H9 (cell line): ENCODE measurements at regions not wholly inside any gene's neighbourhood (a gene's known extent, or its start where the extent isn't known, plus 50 kb on each side); places are given as distances from the start of the nearest gene placed in this dataset.

Source experiments
- DNase-seq: peaks from one replicate; pipeline ENCODE4 v3.0.0-alpha.2; 2017
- H2AFZ ChIP-seq: one replicate; pipeline ENCODE4 v1.6.1; 2013; ENCODE audit warnings: mild to moderate bottlenecking, low read length, control low read depth, moderate library complexity
- H2AK5ac ChIP-seq: 2 replicates; pipeline ENCODE4 v1.6.1; 2013; ENCODE audit warnings: low read length, control low read depth, mixed read lengths; ENCODE audit not compliant: insufficient read length
- H2BK120ac ChIP-seq: one replicate; pipeline ENCODE4 v1.6.1; 2013; ENCODE audit warnings: low read depth, mild to moderate bottlenecking, low read length, control low read depth, inconsistent platforms; ENCODE audit not compliant: poor library complexity, severe bottlenecking
- H2BK12ac ChIP-seq: 2 replicates; pipeline ENCODE4 v1.6.1; 2013; ENCODE audit warnings: low read length, control low read depth, mixed read lengths, low read depth; ENCODE audit not compliant: insufficient read length
- H2BK15ac ChIP-seq: 2 replicates; pipeline ENCODE4 v1.6.1; 2013; ENCODE audit warnings: low read depth, low read length, control low read depth
- H2BK20ac ChIP-seq: one replicate; pipeline ENCODE4 v1.6.1; 2013; ENCODE audit warnings: low read depth, mild to moderate bottlenecking, low read length, control low read depth, inconsistent platforms; ENCODE audit not compliant: poor library complexity, severe bottlenecking
- H2BK5ac ChIP-seq: 2 replicates; pipeline ENCODE4 v1.6.1; 2013; ENCODE audit warnings: low read length, control low read depth, mixed read lengths; ENCODE audit not compliant: insufficient read length
- H3K14ac ChIP-seq: 2 replicates; pipeline ENCODE4 v1.6.1; 2013; ENCODE audit warnings: low read length, control low read depth; ENCODE audit not compliant: insufficient read depth
- H3K18ac ChIP-seq: 2 replicates; pipeline ENCODE4 v1.6.1; 2013; ENCODE audit warnings: low read depth, mild to moderate bottlenecking, mixed read lengths, low read length, control low read depth; ENCODE audit not compliant: insufficient read length
- H3K23ac ChIP-seq: 2 replicates; pipeline ENCODE4 v1.6.1; 2013; ENCODE audit warnings: low read length, control low read depth, mixed read lengths, low read depth; ENCODE audit not compliant: insufficient read length
- H3K23me2 ChIP-seq: 2 replicates; pipeline ENCODE4 v1.6.1; 2013; ENCODE audit warnings: low read depth, mild to moderate bottlenecking, mixed read lengths, low read length, control low read depth; ENCODE audit not compliant: insufficient read length, poor library complexity, severe bottlenecking
- H3K27ac ChIP-seq: 2 replicates; pipeline ENCODE4 v1.5.1; 2013; ENCODE audit warnings: low read length, control low read depth, mixed read lengths, low read depth; ENCODE audit not compliant: insufficient read length
- H3K27me3 ChIP-seq: 2 replicates; pipeline ENCODE4 v1.6.1; 2013; ENCODE audit warnings: low read length, control low read depth, inconsistent platforms; ENCODE audit not compliant: insufficient read depth
- H3K4ac ChIP-seq: 2 replicates; pipeline ENCODE4 v1.6.1; 2013; ENCODE audit warnings: low read depth, mild to moderate bottlenecking, control low read depth, inconsistent platforms, low read length, moderate library complexity
- H3K4me1 ChIP-seq: 2 replicates; pipeline ENCODE4 v1.6.1; 2013; ENCODE audit warnings: low read length, control low read depth, inconsistent platforms; ENCODE audit not compliant: insufficient read depth
- H3K4me2 ChIP-seq: 2 replicates; pipeline ENCODE4 v1.6.1; 2013; ENCODE audit warnings: low read length, control low read depth, mixed read lengths; ENCODE audit not compliant: insufficient read length, insufficient read depth
- H3K56ac ChIP-seq: 2 replicates; pipeline ENCODE4 v1.6.1; 2013; ENCODE audit warnings: low read depth, mild to moderate bottlenecking, mixed read lengths, low read length, control low read depth; ENCODE audit not compliant: insufficient read length
- H3K79me1 ChIP-seq: 2 replicates; pipeline ENCODE4 v1.6.1; 2013; ENCODE audit warnings: low read depth, mild to moderate bottlenecking, moderate library complexity, low read length, control low read depth, inconsistent platforms; ENCODE audit not compliant: insufficient read depth, poor library complexity, severe bottlenecking
- H3K79me2 ChIP-seq: 2 replicates; pipeline ENCODE4 v1.6.1; 2013; ENCODE audit warnings: low read length, control low read depth, inconsistent platforms; ENCODE audit not compliant: insufficient read depth
- H3K9ac ChIP-seq: 2 replicates; pipeline ENCODE4 v1.6.1; 2013; ENCODE audit warnings: low read length, control low read depth, mixed read lengths; ENCODE audit not compliant: insufficient read length; ENCODE audit errors: extremely low read depth
- H3K9me3 ChIP-seq: one replicate; pipeline ENCODE4 v1.6.1; 2013; ENCODE audit warnings: low read depth, low read length, inconsistent platforms; ENCODE audit not compliant: control insufficient read depth
- H3T11ph ChIP-seq: one replicate; pipeline ENCODE4 v1.6.1; 2013; ENCODE audit warnings: mild to moderate bottlenecking, low read length, control low read depth, inconsistent platforms
- H4K20me1 ChIP-seq: one replicate; pipeline ENCODE4 v1.6.1; 2013; ENCODE audit not compliant: control insufficient read depth, insufficient read length, insufficient read depth
- H4K5ac ChIP-seq: 2 replicates; pipeline ENCODE4 v1.6.1; 2013; ENCODE audit warnings: low read depth, mild to moderate bottlenecking, mixed read lengths, low read length, control low read depth; ENCODE audit not compliant: insufficient read length
- H4K8ac ChIP-seq: replicated peaks from 2 replicates; pipeline ENCODE4 v1.6.1; 2013; ENCODE audit warnings: low read length, control low read depth, mixed read lengths, low read depth; ENCODE audit not compliant: insufficient read length
- H4K91ac ChIP-seq: 2 replicates; pipeline ENCODE4 v1.6.1; 2013; ENCODE audit warnings: low read depth, mild to moderate bottlenecking, moderate library complexity, mixed read lengths, low read length, control low read depth; ENCODE audit not compliant: insufficient read length
- H3K27ac Mint-ChIP-seq, 3 experiments: 2 replicates in 2 of 3; 3 replicates in 1 of 3; pipeline ENCODE4 v1.8.0; 2020 to 2021; ENCODE audit warnings: mixed read lengths in 3 of 3, mild to moderate bottlenecking in 1 of 3, moderate library complexity in 1 of 3
- H3K27me3 Mint-ChIP-seq: 2 replicates; pipeline ENCODE4 v1.8.0; 2021; ENCODE audit warnings: low read depth, mild to moderate bottlenecking, moderate library complexity, mixed read lengths
- H3K36me3 Mint-ChIP-seq, 3 experiments: 2 replicates in 2 of 3; 3 replicates in 1 of 3; pipeline ENCODE4 v1.8.0; 2020 to 2021; ENCODE audit warnings: low read depth in 3 of 3, mixed read lengths in 3 of 3; ENCODE audit not compliant: insufficient read depth in 1 of 3
- H3K4me1 Mint-ChIP-seq, 2 experiments: 2 replicates each; pipeline ENCODE4 v1.8.0; 2020; ENCODE audit warnings: mixed read lengths in 2 of 2
- H3K4me3 Mint-ChIP-seq, 2 experiments: 2 replicates in 1 of 2; 3 replicates in 1 of 2; pipeline ENCODE4 v1.8.0; 2020 to 2021; ENCODE audit warnings: mild to moderate bottlenecking in 2 of 2, mixed read lengths in 2 of 2, moderate library complexity in 1 of 2
- H3K9me3 Mint-ChIP-seq, 2 experiments: 2 replicates in 1 of 2; 3 replicates in 1 of 2; pipeline ENCODE4 v1.8.0; 2020; ENCODE audit warnings: mild to moderate bottlenecking in 2 of 2, mixed read lengths in 2 of 2, moderate library complexity in 1 of 2
- WGBS: extraction: QIAGEN DNeasy Blood & Tissue Kit; methylation state at CpG from one replicate; pipeline ENCODE4 v1.1.7; 2013; ENCODE audit warnings: missing lambda C conversion rate, low lambda C conversion rate, mixed read lengths; ENCODE audit not compliant: insufficient read length; ENCODE audit errors: extremely low coverage; 5-methylcytosine and 5-hydroxymethylcytosine counted together
- TF ChIP-seq, protein P1 (sequence below): fragments of 200-600 bp; sonication (generic); conservative IDR thresholded peaks from 3 replicates; pipeline ENCODE4 v1.8.0; 2021; ENCODE audit warnings: antibody characterized with exemption, mild to moderate bottlenecking

- Histone ChIP-seq H3K27me3 (no peaks in the 10 kb centered on the region), H4K20me1 (no peaks in the 10 kb centered on the region), H2BK120ac (no peak overlapping the region), H3K9me3 (no peaks in the 10 kb centered on the region), H3K23ac (no peak overlapping the region), H3K56ac (no peak overlapping the region), H3K9ac (no peak overlapping the region), H3K4me1 (no peaks in the 10 kb centered on the region), H3K27ac (no peak overlapping the region), H2BK5ac (no peak overlapping the region), H3K79me1 (no peaks in the 10 kb centered on the region), H2BK12ac (no peak overlapping the region), H2AK5ac (no peak overlapping the region), H3K14ac (no peak overlapping the region), H3T11ph (no peak overlapping the region), H3K18ac (no peak overlapping the region), H2BK20ac (no peak overlapping the region), H4K8ac (no peak overlapping the region), H3K4ac (no peak overlapping the region), H4K5ac (no peak overlapping the region), H2BK15ac (no peak overlapping the region), H3K23me2 (no peaks in the 10 kb centered on the region), H3K79me2 (no peaks in the 10 kb centered on the region), H4K91ac (no peak overlapping the region), H3K4me2 (no peak overlapping the region), H2AFZ (no peak overlapping the region)
- H3K36me3 Mint-ChIP-seq = peaks cover under 1 to 3% (median 1%) of the 10 kb centered on the region in 3 experiments; a peak in 1 of 7 replicates
- no CpG with 5 or more reads among the region's 2 CpGs for WGBS
- H3K27me3 Mint-ChIP-seq = no peaks in the 10 kb centered on the region; the same call in none of the 2 replicates
- TF ChIP-seq, protein P1, sequence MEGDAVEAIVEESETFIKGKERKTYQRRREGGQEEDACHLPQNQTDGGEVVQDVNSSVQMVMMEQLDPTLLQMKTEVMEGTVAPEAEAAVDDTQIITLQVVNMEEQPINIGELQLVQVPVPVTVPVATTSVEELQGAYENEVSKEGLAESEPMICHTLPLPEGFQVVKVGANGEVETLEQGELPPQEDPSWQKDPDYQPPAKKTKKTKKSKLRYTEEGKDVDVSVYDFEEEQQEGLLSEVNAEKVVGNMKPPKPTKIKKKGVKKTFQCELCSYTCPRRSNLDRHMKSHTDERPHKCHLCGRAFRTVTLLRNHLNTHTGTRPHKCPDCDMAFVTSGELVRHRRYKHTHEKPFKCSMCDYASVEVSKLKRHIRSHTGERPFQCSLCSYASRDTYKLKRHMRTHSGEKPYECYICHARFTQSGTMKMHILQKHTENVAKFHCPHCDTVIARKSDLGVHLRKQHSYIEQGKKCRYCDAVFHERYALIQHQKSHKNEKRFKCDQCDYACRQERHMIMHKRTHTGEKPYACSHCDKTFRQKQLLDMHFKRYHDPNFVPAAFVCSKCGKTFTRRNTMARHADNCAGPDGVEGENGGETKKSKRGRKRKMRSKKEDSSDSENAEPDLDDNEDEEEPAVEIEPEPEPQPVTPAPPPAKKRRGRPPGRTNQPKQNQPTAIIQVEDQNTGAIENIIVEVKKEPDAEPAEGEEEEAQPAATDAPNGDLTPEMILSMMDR = no peak
- no peaks in the 10 kb centered on the region for H3K4me1 Mint-ChIP-seq
- no peak overlapping the region for H3K4me3 Mint-ChIP-seq
- DNase-seq = no peak
- no peak overlapping the region for H3K27ac Mint-ChIP-seq
- peaks cover 39 to 75% of the 10 kb centered on the region in 2 experiments for H3K9me3 Mint-ChIP-seq
Observed at GRCh38 chr21:23950344-23950743, 1656.9 kb downstream of the MRPL39 start.
